HG03097 (cell line): ENCODE measurements at regions not wholly inside any gene's neighbourhood (a gene's known extent, or its start where the extent isn't known, plus 50 kb on each side); places are given as distances from the start of the nearest gene placed in this dataset.

ENCODE experiments used
- ATAC-seq: cut with Tn5 transposase; IDR thresholded peaks from one replicate; pipeline ENCODE4 v1.9.1; 2021; ENCODE audit not compliant: unreplicated experiment, low FRiP score

DNA sequence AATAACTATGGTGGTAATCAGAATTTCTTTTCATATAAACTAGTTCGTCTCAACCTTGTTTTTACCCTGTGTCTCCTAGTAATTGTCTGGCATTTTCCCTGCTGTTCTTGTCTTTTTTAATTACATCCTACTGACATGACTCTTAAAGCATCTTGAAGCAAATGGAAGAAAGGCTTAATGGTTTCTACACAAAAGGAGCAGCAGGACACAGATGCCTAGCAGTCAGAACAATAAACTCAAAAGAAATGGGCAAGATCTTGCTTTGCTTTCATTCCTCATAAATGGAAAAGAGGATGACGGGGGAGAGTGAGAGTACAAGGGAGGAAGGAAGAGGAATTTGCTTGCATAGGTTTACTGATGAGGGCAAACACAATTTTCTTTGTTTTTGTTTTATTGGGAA lies 293.2 kb upstream of the EMCN start:
- ATAC-seq, result no peak

DNA sequence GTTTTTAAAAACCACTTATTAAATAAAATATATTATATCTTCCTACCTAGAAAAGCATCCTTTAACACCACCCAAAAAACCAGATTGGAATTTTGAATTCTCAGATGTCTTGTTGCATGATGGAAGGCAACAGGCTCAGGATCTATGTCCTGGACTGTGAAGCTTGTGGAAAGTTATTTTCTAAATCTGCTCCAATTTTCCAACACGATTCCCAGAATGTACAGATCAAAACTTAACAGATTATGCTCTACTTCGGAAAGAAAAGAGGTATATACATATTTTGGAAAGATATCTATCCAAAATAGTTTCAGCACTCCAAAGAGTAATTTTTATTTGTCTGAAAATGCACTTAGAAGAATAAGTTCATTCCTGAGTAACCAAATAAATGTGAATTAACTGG lies 291.7 kb upstream of the EMCN start:
- ATAC-seq, result no peak

DNA sequence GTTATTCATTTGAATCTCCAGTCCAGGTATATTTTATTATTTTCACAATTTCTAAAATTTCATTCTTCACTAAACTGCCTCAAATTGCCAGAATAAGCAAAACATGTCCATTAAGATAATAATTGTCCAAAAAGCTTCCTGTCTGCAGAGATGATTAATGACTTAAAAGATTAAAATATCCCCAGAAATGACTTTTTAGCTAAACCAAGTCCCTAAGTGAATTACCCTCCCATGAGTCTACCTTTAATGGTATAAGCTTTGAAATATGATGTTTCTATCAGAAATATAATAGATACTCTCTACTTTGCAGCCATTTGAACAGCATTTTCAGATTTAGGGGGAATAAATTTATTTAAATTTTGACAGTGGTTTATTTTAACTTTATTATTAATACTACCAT lies 289.2 kb upstream of the EMCN start:
- no peak for ATAC-seq

GRCh38 chr4:100805538-100805937 lies 287.7 kb upstream of the EMCN start:
- ATAC-seq, result no peak

DNA sequence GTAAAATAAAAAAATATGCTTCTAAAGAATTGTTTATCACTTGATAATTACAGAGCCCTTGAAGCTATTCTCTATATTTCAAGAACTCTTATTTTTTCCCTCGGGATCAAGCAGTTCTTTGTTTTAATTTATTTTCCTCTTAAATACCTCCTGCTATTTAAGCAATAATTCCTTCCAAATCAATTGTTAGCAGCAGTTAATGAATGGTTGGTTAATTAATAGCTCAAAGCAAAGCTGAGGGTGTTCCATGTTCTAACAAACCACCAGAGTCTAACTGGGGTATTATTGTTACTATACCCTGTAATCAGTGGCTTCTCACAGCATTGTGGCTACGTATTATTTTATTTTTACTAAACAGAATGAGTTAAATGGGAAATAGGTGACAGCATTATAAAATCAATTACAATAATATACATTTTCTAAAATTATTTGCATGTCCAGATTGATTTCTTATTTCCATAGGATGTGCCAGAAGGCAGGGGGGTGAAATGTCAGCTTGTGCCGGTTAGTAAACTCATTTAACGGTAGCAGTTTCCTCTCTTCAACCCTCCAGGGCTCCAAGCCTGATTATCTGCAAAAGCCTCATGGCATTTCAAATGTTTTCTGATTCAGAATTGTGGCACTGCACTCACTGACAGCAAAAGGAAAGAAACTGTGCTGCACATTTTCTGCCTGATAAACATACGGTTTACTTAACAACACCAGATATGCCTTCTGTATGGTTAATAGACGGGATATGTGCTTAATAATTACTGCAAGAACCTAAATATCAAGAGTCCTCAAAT lies 286.9 kb upstream of the EMCN start:
- no peak for ATAC-seq

- ATAC-seq, result no peak
These were observed 285.9 kb upstream of the EMCN start for GRCh38 chr4:100803751-100804150.

DNA sequence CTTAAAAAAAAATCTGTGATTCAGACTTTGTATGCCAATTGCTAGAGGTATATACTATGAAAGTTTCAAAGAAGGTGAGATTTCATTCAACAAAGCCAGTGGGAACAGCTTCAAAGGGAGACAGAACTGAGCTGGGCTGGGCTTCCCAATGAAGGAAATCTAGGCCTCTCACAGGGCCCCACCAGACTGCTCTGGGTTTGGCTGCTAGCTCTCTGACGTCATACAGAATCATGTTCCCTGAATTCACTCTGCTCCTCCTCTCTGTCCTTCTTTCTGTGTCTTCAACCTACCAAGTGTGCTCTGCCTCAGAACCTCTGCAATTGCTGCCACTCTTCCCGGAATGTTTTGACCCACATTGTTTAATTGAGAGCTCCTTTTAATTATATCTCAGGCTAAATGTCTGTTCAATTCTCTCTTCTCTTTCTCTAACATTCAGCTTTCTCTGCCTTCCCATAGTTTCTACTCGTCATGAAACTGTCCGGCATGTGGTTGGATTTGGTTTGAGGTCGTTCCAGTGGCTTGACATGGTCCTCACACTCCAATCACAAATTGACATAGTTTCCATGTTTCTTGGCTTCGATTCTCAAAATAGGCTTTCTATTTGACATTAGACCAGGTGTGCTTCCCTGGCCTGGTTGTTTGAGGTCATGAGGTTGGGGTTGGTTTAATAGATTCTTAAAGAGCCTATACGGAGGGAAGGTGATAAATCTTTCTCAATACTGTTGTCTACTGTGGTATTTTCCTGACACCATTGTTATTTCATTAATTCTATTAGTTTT lies 282.1 kb upstream of the EMCN start:
- ATAC-seq, result no peak

- no peak for ATAC-seq
These were observed 280.0 kb upstream of the EMCN start for GRCh38 chr4:100797791-100798190.

DNA sequence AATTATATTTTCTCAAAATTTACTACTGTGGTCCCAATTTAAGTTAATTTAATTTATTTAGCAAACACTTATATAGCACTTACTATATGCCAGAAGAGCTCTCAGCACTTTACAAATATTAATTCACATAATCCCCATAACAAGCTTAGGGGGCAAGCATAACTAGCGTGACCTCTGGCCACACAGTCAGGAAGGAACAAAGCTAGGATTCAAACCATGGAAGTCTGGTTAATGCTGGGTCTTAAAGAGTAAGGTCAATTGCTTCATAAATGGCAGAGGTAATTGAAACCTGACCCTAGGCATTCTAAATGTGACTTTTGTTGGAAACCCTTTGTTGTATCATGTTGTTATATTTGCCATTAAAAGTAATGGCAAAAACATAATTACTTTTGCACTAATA lies 279.5 kb upstream of the EMCN start:
- ATAC-seq, result no peak

DNA sequence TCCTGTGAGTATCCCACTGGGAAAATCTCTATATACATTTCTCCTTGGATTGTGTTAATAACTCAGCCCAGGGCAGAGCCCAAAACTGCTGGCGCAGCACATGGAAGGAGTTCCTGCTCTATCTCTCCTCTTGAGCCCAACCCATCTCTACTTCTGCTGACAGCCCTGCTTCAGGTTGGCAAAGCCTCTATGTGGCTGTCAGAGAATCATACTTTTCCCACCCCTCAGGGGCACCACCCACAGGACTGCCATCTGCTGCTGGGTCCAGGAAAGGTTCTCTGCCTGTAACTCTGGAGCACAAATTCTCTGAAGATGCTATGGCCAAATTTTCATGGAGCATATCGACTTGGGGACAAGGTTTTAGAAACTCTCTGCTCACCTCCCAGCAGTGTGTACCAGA lies 278.5 kb upstream of the EMCN start:
- no peak for ATAC-seq

DNA sequence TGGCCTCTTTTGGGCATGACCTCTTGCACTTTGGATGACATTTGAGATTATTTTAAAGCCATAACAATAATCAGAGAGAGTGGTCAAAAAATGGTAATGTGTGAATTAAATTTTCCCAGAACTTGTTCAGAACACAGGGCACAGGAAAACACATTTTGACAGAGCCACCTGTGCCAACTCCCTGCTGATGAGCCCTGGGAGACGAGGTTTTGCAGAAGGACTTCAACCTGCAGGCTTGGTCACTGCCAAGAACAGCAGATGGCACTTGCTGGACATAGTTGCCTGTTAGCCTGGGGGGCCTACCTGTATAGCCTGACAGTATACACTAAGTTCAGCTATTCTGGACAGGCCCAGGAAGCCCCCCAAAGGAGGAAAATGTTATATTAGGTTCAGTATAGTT lies 277.8 kb upstream of the EMCN start:
- no peak for ATAC-seq

- no peak for ATAC-seq
These were observed 273.2 kb upstream of the EMCN start for GRCh38 chr4:100790836-100791615.

DNA sequence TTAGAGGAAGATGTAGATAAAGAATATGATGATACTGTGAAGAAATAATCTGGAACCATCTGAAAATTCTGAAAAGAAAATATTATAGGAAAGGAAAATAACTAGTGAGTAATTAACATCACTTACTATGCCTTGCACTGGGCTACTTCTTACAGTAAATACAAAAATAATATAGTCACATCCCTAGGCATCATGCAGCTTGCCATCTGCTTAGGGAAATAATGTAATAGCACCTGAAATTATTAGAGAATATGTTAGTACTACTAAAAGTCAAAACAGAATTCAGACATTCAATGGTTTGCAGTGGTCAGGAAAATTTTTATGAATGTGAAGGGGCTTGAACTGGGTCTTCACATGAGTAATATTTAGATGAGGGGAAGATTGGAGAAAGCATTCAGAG lies 272.2 kb upstream of the EMCN start:
- ATAC-seq, result no peak

- no peak for ATAC-seq
These were observed 268.7 kb upstream of the EMCN start for GRCh38 chr4:100786481-100786880.

GRCh38 chr4:100782356-100782755 lies 264.5 kb upstream of the EMCN start:
- no peak for ATAC-seq

- no peak for ATAC-seq
These were observed 263.6 kb upstream of the EMCN start for GRCh38 chr4:100781435-100781834.

DNA sequence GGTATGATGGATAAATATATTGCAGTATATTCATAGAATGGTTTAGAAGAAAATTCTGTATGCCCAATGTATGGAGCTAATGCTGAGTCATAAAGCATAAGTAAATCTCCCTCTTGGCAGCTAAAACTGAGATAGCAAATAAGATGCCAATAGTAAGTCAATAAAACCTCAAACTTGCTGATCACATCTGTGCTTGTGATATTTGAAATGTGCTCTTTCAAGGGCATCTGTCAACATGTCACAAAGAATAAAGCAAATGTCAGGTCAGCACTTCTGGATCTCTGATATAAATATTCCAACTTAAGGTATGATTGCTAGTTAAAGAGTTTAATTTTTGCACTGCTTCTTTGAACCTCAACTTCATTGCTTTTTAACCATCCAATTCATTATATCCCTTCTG lies 262.3 kb upstream of the EMCN start:
- no peak for ATAC-seq

DNA sequence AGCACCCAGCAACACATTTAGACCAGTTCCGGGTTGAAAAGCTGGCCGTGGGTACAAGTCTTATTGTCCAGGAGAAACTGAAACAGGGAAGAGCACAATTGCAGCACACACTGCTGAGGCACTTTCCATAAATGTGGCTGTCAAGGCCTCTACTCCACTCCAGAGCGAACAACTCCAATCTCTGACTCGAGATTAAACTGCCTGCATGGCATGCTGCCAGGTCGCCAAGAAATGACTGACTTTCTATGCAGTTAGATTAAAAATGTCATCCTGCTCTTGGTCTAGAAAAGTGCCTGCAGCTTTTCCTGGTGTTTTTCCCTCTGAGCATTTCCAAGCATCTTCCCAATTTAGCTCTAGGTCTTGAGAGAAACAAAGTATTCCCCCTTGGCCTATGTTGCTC lies 260.6 kb upstream of the EMCN start:
- no peak for ATAC-seq

DNA sequence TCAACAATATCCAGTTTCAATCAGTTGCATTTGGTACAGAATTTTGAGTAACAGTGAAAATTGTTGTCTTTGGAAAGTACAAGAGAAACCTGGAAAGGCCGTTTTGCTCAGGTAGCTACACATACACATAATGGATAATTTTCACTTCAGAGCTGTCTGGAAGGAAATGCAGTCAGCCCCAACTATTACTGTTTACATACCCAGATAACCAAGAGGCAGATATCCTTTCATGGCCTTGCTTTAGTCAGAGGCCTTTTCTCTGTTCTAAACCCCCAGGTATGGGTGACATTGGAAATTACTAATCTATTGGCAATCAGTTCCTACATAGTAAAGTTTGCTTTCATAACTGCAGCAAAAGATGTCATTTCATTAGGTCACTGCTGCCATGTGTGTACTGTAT lies 244.9 kb upstream of the EMCN start:
- ATAC-seq, result no peak

- ATAC-seq, result no peak
These were observed 236.9 kb upstream of the EMCN start for GRCh38 chr4:100754751-100755150.

DNA sequence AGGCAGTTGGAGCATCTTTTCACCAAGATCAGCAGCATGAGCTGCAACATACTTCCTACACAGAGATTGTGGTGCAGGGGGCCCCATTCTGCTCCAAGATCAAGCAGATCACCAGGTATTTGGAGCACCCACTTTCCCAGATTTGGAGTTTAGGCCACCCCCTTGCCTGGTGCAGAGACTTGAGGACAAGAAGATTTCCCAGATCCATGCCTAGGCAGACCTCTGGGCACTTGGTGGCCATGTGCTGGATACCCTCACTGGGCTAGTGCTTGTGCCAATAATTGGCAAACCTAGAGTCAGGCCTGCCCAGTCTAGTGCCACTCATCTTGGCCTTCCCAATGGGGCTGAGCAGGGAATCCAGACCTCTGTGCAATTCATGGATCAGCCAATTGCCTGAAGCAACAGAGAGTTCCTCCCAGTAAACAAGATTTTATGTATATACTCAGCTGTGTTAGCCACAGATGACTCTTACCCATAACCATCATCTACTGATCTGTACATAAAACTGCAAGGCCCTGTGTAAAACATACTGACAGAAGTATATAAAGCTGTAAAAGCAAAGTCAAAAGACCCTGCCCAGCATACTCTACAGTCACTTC lies 228.4 kb upstream of the EMCN start:
- no peak for ATAC-seq
